Dedifferentiated amniotic fluid mesenchymal stem cell (primary cell): ENCODE measurements at regions not wholly inside any gene's neighbourhood (a gene's known extent, or its start where the extent isn't known, plus 50 kb on each side); places are given as distances from the start of the nearest gene placed in this dataset.

Experiments used
- DNase-seq: peaks from one replicate; pipeline ENCODE4 v3.0.0-alpha.2; 2016; ENCODE audit errors: extremely low spot score

- DNase-seq = no peak
Observed at GRCh38 chr13:99860745-99861144, 110.8 kb downstream of the ZIC5 start.

- DNase-seq = no peak
Observed at GRCh38 chr13:99859178-99860177, 112.1 kb downstream of the ZIC5 start.

- DNase-seq = no peak
Observed at GRCh38 chr13:99857738-99858137, 113.8 kb downstream of the ZIC5 start.

- no peak for DNase-seq
Observed at GRCh38 chr13:99855526-99856420, 115.8 kb downstream of the ZIC5 start.

GRCh38 chr13:99854366-99854765 is 117.2 kb downstream of the ZIC5 start:
- no peak for DNase-seq

- DNase-seq = no peak
Observed at GRCh38 chr13:99847318-99847750, 124.2 kb downstream of the ZIC5 start.

- no peak for DNase-seq
Observed at GRCh38 chr13:99845161-99845874, 126.2 kb downstream of the ZIC5 start.

GRCh38 chr13:99844421-99844820 is 127.1 kb downstream of the ZIC5 start:
- no peak for DNase-seq

GRCh38 chr13:99843872-99844271 is 127.7 kb downstream of the ZIC5 start:
- no peak for DNase-seq

GRCh38 chr13:99842405-99842804 is 129.2 kb downstream of the ZIC5 start:
- DNase-seq = no peak

GRCh38 chr13:99836291-99836690 is 135.3 kb downstream of the ZIC5 start:
- DNase-seq = no peak

GRCh38 chr13:99835442-99835841 is 136.1 kb downstream of the ZIC5 start:
- no peak for DNase-seq

- DNase-seq = no peak
Observed at GRCh38 chr13:99834246-99834645, 137.3 kb downstream of the ZIC5 start.

GRCh38 chr13:99832347-99832746 is 139.2 kb downstream of the ZIC5 start:
- DNase-seq = no peak

- no peak for DNase-seq
Observed at GRCh38 chr13:99830931-99831330, 140.6 kb downstream of the ZIC5 start.

GRCh38 chr13:99829593-99830239 is 141.9 kb downstream of the ZIC5 start:
- DNase-seq = no peak

- no peak for DNase-seq
Observed at GRCh38 chr13:99829161-99829560, 142.4 kb downstream of the ZIC5 start.

GRCh38 chr13:99828735-99829134 is 142.8 kb downstream of the ZIC5 start:
- no peak for DNase-seq

- DNase-seq = no peak
Observed at GRCh38 chr13:99828123-99828522, 143.4 kb downstream of the ZIC5 start.

GRCh38 chr13:99827011-99827772 is 144.4 kb downstream of the ZIC5 start:
- no peak for DNase-seq
